HTR-8/SVneo (cell line): ENCODE measurements at regions not wholly inside any gene's neighbourhood (a gene's known extent, or its start where the extent isn't known, plus 50 kb on each side); places are given as distances from the start of the nearest gene placed in this dataset.
"Not testable (repeated sequence)": the region's sequence is repeated elsewhere in the genome, so short reads cannot be mapped to it uniquely, and the experiment has no call there.

Source experiments
- DNase-seq: peaks from one replicate; pipeline ENCODE4 v3.0.0; 2011; ENCODE audit warnings: low spot score, mixed read lengths; ENCODE audit not compliant: insufficient read length
- FAIRE-seq: peaks from 2 replicates; lab custom pipeline; 2011; peaks lifted over from hg19 to GRCh38; lab: Jason Lieb, UNC

GRCh38 chr3:164779816-164780215 lies 298.5 kb downstream of the SI start:
- DNase-seq (no peak), FAIRE-seq (no peak)

GRCh38 chr3:164752812-164753211 lies 325.5 kb downstream of the SI start:
- FAIRE-seq = no peak

GRCh38 chr3:164748626-164749025 lies 329.7 kb downstream of the SI start:
- DNase-seq (no peak), FAIRE-seq (no peak)

More at GRCh38 chr3:164752812-164753211, 325.5 kb downstream of the SI start:
- DNase-seq = no peak

- DNase-seq (no peak), FAIRE-seq (no peak)
Measured at GRCh38 chr3:164741869-164742268, 336.4 kb downstream of the SI start.

- no peak for DNase-seq
- FAIRE-seq = no peak
Measured at GRCh38 chr3:164737174-164737573, 341.1 kb downstream of the SI start.

GRCh38 chr3:164732166-164732565 lies 346.1 kb downstream of the SI start:
- FAIRE-seq (no peak), DNase-seq (no peak)

GRCh38 chr3:164730815-164731360 lies 347.4 kb downstream of the SI start:
- FAIRE-seq = no peak
- no peak for DNase-seq

GRCh38 chr3:164723396-164723795 lies 354.9 kb downstream of the SI start:
- no peak for DNase-seq
- no peak for FAIRE-seq

GRCh38 chr3:164702808-164703207 lies 375.5 kb downstream of the SI start:
- DNase-seq, FAIRE-seq: not testable (repeated sequence)

- DNase-seq (no peak), FAIRE-seq (no peak)
Measured at GRCh38 chr3:164687902-164688301, 390.4 kb downstream of the SI start.

GRCh38 chr3:164687211-164687610 lies 391.1 kb downstream of the SI start:
- DNase-seq = no peak
- FAIRE-seq = no peak

GRCh38 chr3:164683489-164683888 lies 394.8 kb downstream of the SI start:
- DNase-seq = no peak

GRCh38 chr3:164679245-164679644 lies 399.1 kb downstream of the SI start:
- FAIRE-seq = no peak
- DNase-seq = no peak

More at GRCh38 chr3:164683489-164683888, 394.8 kb downstream of the SI start:
- FAIRE-seq = no peak

GRCh38 chr3:164677317-164677716 lies 401.0 kb downstream of the SI start:
- FAIRE-seq = no peak
- DNase-seq = no peak

- DNase-seq (no peak), FAIRE-seq (no peak)
Measured at GRCh38 chr3:164673738-164674137, 404.6 kb downstream of the SI start.

- DNase-seq (no peak), FAIRE-seq (no peak)
Measured at GRCh38 chr3:164658125-164658524, 420.2 kb downstream of the SI start.

GRCh38 chr3:164657631-164658030 lies 420.7 kb downstream of the SI start:
- DNase-seq (no peak), FAIRE-seq (no peak)

GRCh38 chr3:164655462-164655861 lies 422.8 kb downstream of the SI start:
- FAIRE-seq = no peak
- no peak for DNase-seq

- FAIRE-seq (no peak), DNase-seq (no peak)
Measured at GRCh38 chr3:164641071-164641470, 437.2 kb downstream of the SI start.

GRCh38 chr3:164640591-164640990 lies 437.7 kb downstream of the SI start:
- DNase-seq = no peak
- FAIRE-seq = no peak

- FAIRE-seq (no peak), DNase-seq (no peak)
Measured at GRCh38 chr3:164620956-164621355, 457.3 kb downstream of the SI start.

- FAIRE-seq (no peak), DNase-seq (no peak)
Measured at GRCh38 chr3:164620423-164620822, 457.9 kb downstream of the SI start.

- no peak for DNase-seq
- FAIRE-seq = no peak
Measured at GRCh38 chr3:164612751-164613150, 465.5 kb downstream of the SI start.
